Natural killer cell treated with Interleukin-12 subunit alpha and Interleukin-12 subunit beta and Interleukin-15 and Interleukin-18, amount 100 ng/mL, for 72 hours (primary cell): ENCODE measurements at regions not wholly inside any gene's neighbourhood (a gene's known extent, or its start where the extent isn't known, plus 50 kb on each side); places are given as distances from the start of the nearest gene placed in this dataset.
"Not testable (repeated sequence)": the region's sequence is repeated elsewhere in the genome, so short reads cannot be mapped to it uniquely, and the experiment has no call there.

Source experiments
- ATAC-seq, 2 donors: fragments of 150-1000 bp; cut with Tn5 transposase in 1 of 2; sonication (Bioruptor Pico), chemical (Tn5 transposase) in 1 of 2; 2 replicates each; pipeline ENCODE4 v1.10.0; 2021
- DNase-seq: peaks from one replicate; pipeline ENCODE4 v3.0.0; 2022; ENCODE audit warnings: low spot score
- H3K27ac Mint-ChIP-seq, 2 donors: 1 replicate in 1 of 2; 2 replicates in 1 of 2; pipeline ENCODE4 v1.8.0; 2022; ENCODE audit warnings: mixed read lengths in 2 of 2, mild to moderate bottlenecking in 1 of 2, moderate library complexity in 1 of 2
- H3K27me3 Mint-ChIP-seq, 2 donors: 1 replicate in 1 of 2; 2 replicates in 1 of 2; pipeline ENCODE4 v1.8.0; 2022; ENCODE audit warnings: mixed read lengths in 2 of 2
- H3K36me3 Mint-ChIP-seq: one replicate; pipeline ENCODE4 v1.8.0; 2022; ENCODE audit warnings: mixed read lengths
- H3K4me1 Mint-ChIP-seq, 2 donors: 1 replicate in 1 of 2; 2 replicates in 1 of 2; pipeline ENCODE4 v1.8.0; 2022; ENCODE audit warnings: low read depth in 2 of 2, mixed read lengths in 2 of 2, mild to moderate bottlenecking in 1 of 2
- H3K4me3 Mint-ChIP-seq: one replicate; pipeline ENCODE4 v1.8.0; 2022; ENCODE audit warnings: mixed read lengths
- H3K9me3 Mint-ChIP-seq: 2 replicates; pipeline ENCODE4 v1.8.0; 2022; ENCODE audit warnings: mixed read lengths

DNA sequence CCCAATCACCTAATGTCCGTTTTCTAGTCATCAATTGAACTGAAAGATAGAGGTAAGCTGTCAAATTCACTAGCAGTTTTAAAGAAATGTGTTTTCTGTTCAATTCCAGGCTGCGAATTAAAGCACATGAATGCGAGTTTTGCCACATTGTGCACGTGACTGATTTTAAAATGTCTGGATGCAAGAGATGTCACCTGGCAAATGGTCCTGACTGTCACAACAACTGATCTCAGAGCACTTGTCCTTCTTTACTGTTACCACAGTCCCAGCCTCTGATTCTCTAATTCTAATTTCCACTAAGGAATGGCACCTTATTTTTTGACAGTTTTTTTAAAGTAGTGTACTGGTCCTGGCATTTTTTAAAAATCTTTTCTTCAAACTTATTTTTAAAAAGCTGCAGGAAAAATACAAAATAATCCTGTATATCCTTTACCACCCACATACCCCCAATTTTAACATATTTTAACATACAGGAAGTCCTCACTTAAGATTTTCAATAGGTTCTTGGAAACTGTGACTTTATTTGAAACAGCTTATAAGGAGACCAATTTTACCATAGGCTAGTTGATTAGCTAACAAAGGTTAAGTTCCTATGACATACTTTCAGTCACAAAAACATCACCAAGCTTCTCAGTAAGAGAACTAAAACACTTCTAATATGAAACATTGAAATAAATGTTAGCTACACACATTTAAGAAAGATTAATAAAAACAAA, 1364.3 kb downstream of the EFNA5 start:
- DNase-seq: no peak

DNA sequence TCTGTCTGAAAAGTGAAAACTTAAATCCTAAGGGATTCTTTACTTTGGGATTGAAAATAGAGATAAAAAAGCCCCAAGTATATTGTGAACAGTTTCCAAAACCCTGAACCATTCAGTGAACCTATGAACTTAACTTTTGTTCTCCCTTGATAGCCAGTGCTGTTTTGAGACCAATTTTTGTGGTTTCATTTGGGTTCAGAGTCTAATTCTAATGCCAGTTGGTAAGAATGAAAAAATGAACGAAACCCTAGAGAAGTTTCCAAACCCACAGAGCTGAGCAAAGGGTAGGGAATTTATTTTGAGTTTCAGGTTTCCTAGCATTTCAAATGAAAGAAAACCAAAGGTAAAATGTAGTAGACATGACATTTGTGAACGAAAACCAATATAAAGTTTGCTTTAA, 1366.8 kb downstream of the EFNA5 start:
- no peak overlapping the region for H3K4me3 Mint-ChIP-seq
- no peaks in the 10 kb centered on the region for H3K4me1 Mint-ChIP-seq
- ATAC-seq (no peak), DNase-seq (no peak)
- H3K27ac Mint-ChIP-seq: no peak overlapping the region
- no peaks in the 10 kb centered on the region for H3K27me3 Mint-ChIP-seq
- H3K9me3 Mint-ChIP-seq: no peaks in the 10 kb centered on the region
- no peaks in the 10 kb centered on the region for H3K36me3 Mint-ChIP-seq

More for the DNA sequence above, 1364.3 kb downstream of the EFNA5 start:
- no peak overlapping the region for H3K4me3 Mint-ChIP-seq
- peaks cover 7% of the 10 kb centered on the region for H3K9me3 Mint-ChIP-seq
- no peaks in the 10 kb centered on the region for H3K36me3 Mint-ChIP-seq
- no peak overlapping the region for H3K27ac Mint-ChIP-seq
- no peaks in the 10 kb centered on the region for H3K27me3 Mint-ChIP-seq
- no peak for ATAC-seq
- no peaks in the 10 kb centered on the region for H3K4me1 Mint-ChIP-seq

DNA sequence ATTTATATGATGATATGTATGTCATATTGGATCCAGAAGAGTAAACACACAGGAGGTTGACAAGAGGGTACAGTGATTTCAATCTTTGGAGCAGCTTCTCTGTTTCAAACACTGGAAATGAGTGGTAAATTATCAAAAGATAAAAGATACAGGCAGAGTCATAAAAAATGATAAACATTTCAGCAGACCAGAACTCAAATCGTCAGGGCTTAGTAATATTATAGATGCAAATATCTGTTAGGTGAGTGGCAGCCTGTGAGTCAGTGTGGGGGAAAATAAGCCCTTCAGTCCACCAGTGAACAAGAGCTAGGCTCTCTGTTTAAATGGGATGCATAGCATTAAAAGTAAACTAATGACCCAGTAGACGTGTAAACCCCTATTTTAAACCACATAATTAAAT, 1378.1 kb downstream of the EFNA5 start:
- no peak overlapping the region for H3K4me3 Mint-ChIP-seq
- no peak for DNase-seq
- H3K27me3 Mint-ChIP-seq: no peaks in the 10 kb centered on the region
- H3K36me3 Mint-ChIP-seq: no peaks in the 10 kb centered on the region
- H3K9me3 Mint-ChIP-seq: peaks cover 5% of the 10 kb centered on the region
- no peak for ATAC-seq
- H3K4me1 Mint-ChIP-seq: no peaks in the 10 kb centered on the region
- H3K27ac Mint-ChIP-seq: no peak overlapping the region

DNA sequence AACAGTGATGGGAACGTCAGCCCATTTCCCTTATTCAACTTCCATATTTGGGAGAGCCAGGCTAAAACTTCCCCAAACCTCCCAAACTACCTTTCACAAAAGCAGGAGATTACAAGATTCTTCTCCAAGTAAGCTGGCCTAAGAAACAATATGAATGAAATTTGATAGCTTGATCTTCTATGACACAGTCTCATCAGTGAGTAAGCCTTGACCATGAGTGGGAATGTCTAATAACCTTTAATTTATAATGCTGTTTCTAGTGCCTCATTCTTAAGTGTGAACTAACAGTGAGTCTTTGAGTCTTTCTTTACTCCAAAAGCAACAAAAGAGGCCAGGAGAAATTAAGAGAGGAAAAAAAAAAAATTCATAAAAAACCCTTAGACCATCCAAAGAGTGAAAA, 1379.9 kb downstream of the EFNA5 start:
- no peaks in the 10 kb centered on the region for H3K27me3 Mint-ChIP-seq
- no peak for DNase-seq
- no peaks in the 10 kb centered on the region for H3K36me3 Mint-ChIP-seq
- no peak overlapping the region for H3K4me3 Mint-ChIP-seq
- peaks cover 5% of the 10 kb centered on the region for H3K9me3 Mint-ChIP-seq
- no peak overlapping the region for H3K27ac Mint-ChIP-seq
- H3K4me1 Mint-ChIP-seq: no peaks in the 10 kb centered on the region
- no peak for ATAC-seq

GRCh38 chr5:106288979-106289378, 1381.8 kb downstream of the EFNA5 start:
- Mint-ChIP-seq H3K27ac (no peak overlapping the region), H3K4me3 (no peak overlapping the region), H3K27me3 (no peaks in the 10 kb centered on the region), H3K4me1 (no peaks in the 10 kb centered on the region), H3K36me3 (no peaks in the 10 kb centered on the region), H3K9me3 (peaks cover 5% of the 10 kb centered on the region)
- ATAC-seq (no peak), DNase-seq (no peak)

GRCh38 chr5:106277540-106278096, 1393.1 kb downstream of the EFNA5 start:
- Mint-ChIP-seq H3K9me3 (peaks cover 2% of the 10 kb centered on the region), H3K36me3 (no peaks in the 10 kb centered on the region), H3K27me3 (no peaks in the 10 kb centered on the region), H3K27ac (no peak overlapping the region), H3K4me1 (no peaks in the 10 kb centered on the region), H3K4me3 (no peak overlapping the region)
- no peak for ATAC-seq
- DNase-seq: no peak

DNA sequence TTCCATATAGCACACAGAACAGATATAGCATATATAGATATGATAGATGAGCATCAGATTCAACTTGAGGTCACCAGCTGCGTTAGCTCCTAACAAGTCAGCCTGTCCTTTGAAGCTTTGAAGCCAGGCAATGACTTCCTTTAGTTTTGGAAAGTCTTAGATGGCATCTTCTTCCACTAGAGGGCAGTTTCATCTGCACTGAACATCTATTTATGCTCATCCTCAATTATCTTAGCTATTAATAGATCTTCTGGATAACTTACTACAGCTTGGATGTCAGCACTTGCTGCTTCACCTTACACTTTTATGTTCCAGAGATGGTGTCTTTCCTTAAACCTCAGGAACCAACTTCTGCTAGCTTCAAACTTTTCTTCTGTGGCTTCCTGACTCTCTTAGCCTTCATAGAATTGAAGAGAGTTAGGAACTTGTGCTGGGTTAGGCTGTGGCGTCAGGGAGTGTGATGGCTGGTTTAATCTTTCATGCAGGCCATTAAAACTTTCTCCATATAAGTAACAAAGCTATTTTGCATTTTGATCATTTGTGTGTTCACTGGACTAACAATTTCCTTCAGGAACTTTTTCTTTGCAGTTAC, 1401.4 kb downstream of the EFNA5 start:
- no peak for ATAC-seq
- Mint-ChIP-seq H3K27me3 (no peaks in the 10 kb centered on the region), H3K4me1 (no peaks in the 10 kb centered on the region), H3K27ac (no peak overlapping the region), H3K36me3 (no peaks in the 10 kb centered on the region), H3K9me3 (peaks cover 6% of the 10 kb centered on the region), H3K4me3 (no peak overlapping the region)
- DNase-seq: no peak

DNA sequence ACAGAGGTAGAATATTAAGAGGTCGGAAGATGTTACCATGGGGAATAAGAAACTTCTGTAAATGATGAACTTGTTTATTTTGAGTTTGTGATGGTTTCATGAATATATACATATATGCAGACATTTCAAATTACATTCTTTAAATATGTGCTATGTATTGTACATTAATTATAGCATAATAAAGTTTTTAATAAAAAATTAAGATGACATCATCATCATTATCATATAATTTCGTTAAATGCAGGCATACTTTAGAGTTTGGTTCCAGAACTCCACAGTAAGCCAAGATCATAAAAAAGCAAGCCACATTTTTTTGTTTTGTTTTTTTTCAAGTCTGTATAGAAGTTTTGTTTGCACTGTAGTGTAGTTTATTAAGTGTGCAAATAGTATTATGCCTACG, 1403.5 kb downstream of the EFNA5 start:
- Mint-ChIP-seq H3K27ac (no peak overlapping the region), H3K27me3 (no peaks in the 10 kb centered on the region), H3K36me3 (no peaks in the 10 kb centered on the region), H3K4me1 (no peaks in the 10 kb centered on the region), H3K9me3 (peaks cover 6% of the 10 kb centered on the region), H3K4me3 (no peak overlapping the region)
- DNase-seq (no peak), ATAC-seq (no peak)

- Mint-ChIP-seq H3K27ac (no peak overlapping the region), H3K9me3 (peaks cover 8% of the 10 kb centered on the region), H3K4me1 (no peaks in the 10 kb centered on the region), H3K36me3 (no peaks in the 10 kb centered on the region), H3K4me3 (no peak overlapping the region), H3K27me3 (no peaks in the 10 kb centered on the region)
- DNase-seq (no peak), ATAC-seq (no peak)
These were observed 1408.3 kb downstream of the EFNA5 start for GRCh38 chr5:106262395-106262794.

GRCh38 chr5:106259431-106260090, 1411.2 kb downstream of the EFNA5 start:
- H3K4me3 Mint-ChIP-seq, H3K27me3 Mint-ChIP-seq, H3K4me1 Mint-ChIP-seq, DNase-seq, H3K9me3 Mint-ChIP-seq, ATAC-seq, H3K36me3 Mint-ChIP-seq, H3K27ac Mint-ChIP-seq: not testable (repeated sequence)

GRCh38 chr5:106258591-106259125, 1412.1 kb downstream of the EFNA5 start:
- H3K27me3 Mint-ChIP-seq: no peaks in the 10 kb centered on the region
- DNase-seq (no peak), ATAC-seq (no peak)
- H3K4me1 Mint-ChIP-seq: no peaks in the 10 kb centered on the region
- peaks cover 2% of the 10 kb centered on the region for H3K9me3 Mint-ChIP-seq
- H3K4me3 Mint-ChIP-seq: no peak overlapping the region
- H3K27ac Mint-ChIP-seq: no peak overlapping the region
- no peaks in the 10 kb centered on the region for H3K36me3 Mint-ChIP-seq

- no peaks in the 10 kb centered on the region for H3K36me3 Mint-ChIP-seq
- H3K27me3 Mint-ChIP-seq: no peaks in the 10 kb centered on the region
- no peak overlapping the region for H3K27ac Mint-ChIP-seq
- H3K4me3 Mint-ChIP-seq: no peak overlapping the region
- DNase-seq: no peak
- H3K4me1 Mint-ChIP-seq: no peaks in the 10 kb centered on the region
- ATAC-seq: no peak
- peaks cover 2% of the 10 kb centered on the region for H3K9me3 Mint-ChIP-seq
These were observed 1416.0 kb downstream of the EFNA5 start for GRCh38 chr5:106254784-106255183.

GRCh38 chr5:106246044-106246745, 1424.5 kb downstream of the EFNA5 start:
- not testable (repeated sequence) for ATAC-seq, H3K27me3 Mint-ChIP-seq, H3K36me3 Mint-ChIP-seq, H3K4me3 Mint-ChIP-seq, H3K4me1 Mint-ChIP-seq, H3K27ac Mint-ChIP-seq
- DNase-seq: peak; percentile 60
- peaks cover 12% of the 10 kb centered on the region for H3K9me3 Mint-ChIP-seq
